ENCODE measurements at regions not wholly inside any gene's neighbourhood (a gene's known extent, or its start where the extent isn't known, plus 50 kb on each side); places are given as distances from the start of the nearest gene placed in this dataset.
"Not testable (repeated sequence)": the region's sequence is repeated elsewhere in the genome, so short reads cannot be mapped to it uniquely, and the experiment has no call there.

DNA sequence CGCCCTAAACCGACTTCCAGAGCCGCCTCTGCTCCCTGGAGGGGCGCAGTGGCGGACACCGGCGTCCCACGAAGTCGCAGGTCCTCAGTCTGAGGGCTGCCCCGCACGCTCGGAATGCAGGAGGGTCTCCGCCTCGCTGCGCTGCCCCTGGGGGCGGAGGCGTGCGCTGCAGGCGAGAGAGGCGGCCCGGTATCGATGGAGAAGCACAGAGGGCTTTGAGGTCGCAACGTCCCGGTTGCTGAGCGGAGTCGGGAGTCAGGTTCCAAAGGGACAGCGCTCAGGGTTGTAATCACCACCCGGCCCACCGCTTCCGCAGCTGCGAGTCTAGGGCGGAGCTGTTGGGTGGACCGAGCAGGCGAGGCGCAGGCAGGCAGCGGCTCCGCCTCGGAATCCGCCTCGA, 131.0 kb downstream of the POTEM start:
- H3K4me3 Mint-ChIP-seq, H3K9me3 Mint-ChIP-seq, DNase-seq, ATAC-seq, H3K27ac Mint-ChIP-seq, H3K27me3 Mint-ChIP-seq, H3K4me1 Mint-ChIP-seq: not testable (repeated sequence)

- not testable (repeated sequence) for H3K9me3 Mint-ChIP-seq, H3K4me3 Mint-ChIP-seq, H3K27me3 Mint-ChIP-seq, H3K4me1 Mint-ChIP-seq, H3K27ac Mint-ChIP-seq
- DNase-seq (peak in 1 of 2 donors; percentile 9), ATAC-seq (peak; percentile 39)
Measured at GRCh38 chr14:19098732-19099131, 131.5 kb downstream of the POTEM start.

DNA sequence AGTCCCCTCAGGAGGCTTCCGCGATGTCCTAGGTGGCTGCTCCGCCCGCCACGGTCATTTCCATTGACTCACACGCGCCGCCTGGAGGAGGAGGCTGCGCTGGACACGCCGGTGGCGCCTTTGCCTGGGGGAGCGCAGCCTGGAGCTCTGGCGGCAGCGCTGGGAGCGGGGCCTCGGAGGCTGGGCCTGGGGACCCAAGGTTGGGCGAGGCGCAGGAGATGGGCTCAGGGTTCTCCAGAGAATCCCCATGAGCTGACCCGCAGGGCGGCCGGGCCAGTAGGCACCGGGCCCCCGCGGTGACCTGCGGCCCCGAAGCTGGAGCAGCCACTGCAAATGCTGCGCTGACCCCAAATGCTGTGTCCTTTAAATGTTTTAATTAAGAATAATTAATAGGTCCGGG, 132.1 kb downstream of the POTEM start:
- H3K27ac Mint-ChIP-seq, H3K4me1 Mint-ChIP-seq, H3K27me3 Mint-ChIP-seq, DNase-seq, H3K9me3 Mint-ChIP-seq, H3K4me3 Mint-ChIP-seq: not testable (repeated sequence)
- ATAC-seq = peak; percentile 22

DNA sequence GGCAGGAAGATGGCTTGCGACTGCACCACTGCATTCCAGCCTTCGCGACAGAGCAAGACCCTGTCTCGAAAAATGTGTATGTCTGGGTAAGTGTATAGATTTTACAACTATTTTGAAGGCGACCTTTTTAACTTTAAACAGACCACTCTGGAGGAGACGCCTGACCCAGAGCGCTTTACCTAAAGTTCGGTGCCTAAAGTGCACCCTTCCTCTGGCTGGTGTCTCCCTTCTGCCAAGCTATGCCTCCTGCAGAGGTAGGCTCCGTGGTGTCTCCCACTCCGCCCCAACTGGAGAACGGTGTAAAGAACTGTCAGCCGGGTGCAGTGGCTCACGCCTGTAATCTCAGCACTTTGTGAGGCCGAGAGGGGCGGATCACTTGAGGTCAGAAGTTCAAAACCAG, 132.7 kb downstream of the POTEM start:
- H3K4me3 Mint-ChIP-seq, H3K27ac Mint-ChIP-seq, H3K4me1 Mint-ChIP-seq, DNase-seq, H3K9me3 Mint-ChIP-seq, H3K27me3 Mint-ChIP-seq, ATAC-seq: not testable (repeated sequence)

DNA sequence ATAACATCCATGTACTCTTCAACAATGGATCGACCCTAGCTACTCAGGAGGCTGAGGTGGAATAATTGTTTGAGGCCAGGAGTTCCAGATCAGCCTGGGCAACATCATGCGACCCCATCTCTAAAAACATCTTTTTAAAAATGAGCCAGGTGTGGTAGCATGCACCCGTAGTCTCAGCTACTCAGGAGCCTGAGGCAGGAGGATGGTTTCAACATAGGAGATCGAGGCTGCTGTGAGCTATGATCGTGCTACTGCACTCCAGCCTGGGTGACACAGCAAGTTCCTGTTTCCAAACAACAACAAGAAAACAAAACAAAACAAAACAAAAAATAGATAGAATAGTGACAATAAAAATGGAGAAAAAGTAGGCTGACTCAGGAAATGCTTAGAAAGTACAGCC, 138.3 kb downstream of the POTEM start:
- peak; percentile 37 for ATAC-seq

GRCh38 chr14:19109887-19110286, 142.7 kb downstream of the POTEM start:
- H3K4me3 Mint-ChIP-seq, H3K4me1 Mint-ChIP-seq, ATAC-seq: not testable (repeated sequence)

More for the DNA sequence above, 138.3 kb downstream of the POTEM start:
- DNase-seq, H3K27me3 Mint-ChIP-seq, H3K4me3 Mint-ChIP-seq, H3K4me1 Mint-ChIP-seq, H3K9me3 Mint-ChIP-seq, H3K27ac Mint-ChIP-seq: not testable (repeated sequence)

GRCh38 chr14:19120383-19120782, 153.1 kb downstream of the POTEM start:
- ATAC-seq, H3K27me3 Mint-ChIP-seq, H3K4me1 Mint-ChIP-seq, H3K9me3 Mint-ChIP-seq, DNase-seq, H3K27ac Mint-ChIP-seq, H3K4me3 Mint-ChIP-seq: not testable (repeated sequence)

More at GRCh38 chr14:19109887-19110286, 142.7 kb downstream of the POTEM start:
- not testable (repeated sequence) for H3K27me3 Mint-ChIP-seq, H3K9me3 Mint-ChIP-seq, H3K27ac Mint-ChIP-seq, DNase-seq

GRCh38 chr14:19126269-19127051, 159.2 kb downstream of the POTEM start:
- not testable (repeated sequence) for H3K4me1 Mint-ChIP-seq, H3K27ac Mint-ChIP-seq

GRCh38 chr14:19127664-19128435, 160.6 kb downstream of the POTEM start:
- H3K27ac Mint-ChIP-seq, ATAC-seq, DNase-seq, H3K27me3 Mint-ChIP-seq, H3K9me3 Mint-ChIP-seq, H3K4me1 Mint-ChIP-seq, H3K4me3 Mint-ChIP-seq: not testable (repeated sequence)

More at GRCh38 chr14:19126269-19127051, 159.2 kb downstream of the POTEM start:
- DNase-seq, H3K27me3 Mint-ChIP-seq, H3K9me3 Mint-ChIP-seq, H3K4me3 Mint-ChIP-seq, ATAC-seq: not testable (repeated sequence)

- H3K4me1 Mint-ChIP-seq, H3K27me3 Mint-ChIP-seq, H3K4me3 Mint-ChIP-seq, DNase-seq, H3K9me3 Mint-ChIP-seq, H3K27ac Mint-ChIP-seq: not testable (repeated sequence)
- ATAC-seq = peak; percentile 72
Measured at GRCh38 chr14:19131553-19131952, 164.3 kb downstream of the POTEM start.

GRCh38 chr14:19132013-19132835, 165.0 kb downstream of the POTEM start:
- H3K27me3 Mint-ChIP-seq, H3K4me1 Mint-ChIP-seq, DNase-seq, ATAC-seq, H3K4me3 Mint-ChIP-seq, H3K27ac Mint-ChIP-seq, H3K9me3 Mint-ChIP-seq: not testable (repeated sequence)

GRCh38 chr14:19132836-19133120, 165.5 kb downstream of the POTEM start:
- not testable (repeated sequence) for H3K4me3 Mint-ChIP-seq, H3K4me1 Mint-ChIP-seq, H3K27ac Mint-ChIP-seq, ATAC-seq, H3K27me3 Mint-ChIP-seq, H3K9me3 Mint-ChIP-seq, DNase-seq

DNA sequence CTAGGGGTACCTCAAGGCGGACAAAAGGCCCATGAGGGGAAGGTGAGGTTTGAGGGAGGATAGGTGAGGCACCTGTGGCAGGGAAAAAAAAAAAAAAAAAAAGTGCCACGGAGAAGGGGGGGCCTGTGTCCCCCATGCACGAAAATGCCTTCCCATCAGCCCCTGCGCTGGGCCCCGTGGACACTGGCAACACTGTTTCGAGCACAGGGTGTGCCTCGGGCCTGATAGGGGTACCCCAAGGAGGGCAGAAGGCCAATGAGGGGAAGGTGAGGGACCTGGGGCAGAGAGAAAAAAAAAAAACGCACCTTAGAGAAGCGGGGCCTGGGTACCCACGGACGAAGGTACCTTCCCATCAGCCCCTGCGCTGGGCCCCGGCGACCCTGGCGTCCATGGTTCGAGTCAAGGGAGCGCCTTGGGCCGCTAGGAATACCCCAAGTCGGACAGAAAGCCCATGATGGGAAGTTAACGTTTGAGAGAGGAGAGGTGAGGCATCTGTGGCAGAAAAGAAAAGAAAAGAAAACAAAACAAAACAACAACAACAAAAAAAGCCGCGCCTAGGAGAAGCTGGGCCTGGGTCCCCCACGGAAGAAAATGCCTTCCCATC, 190.0 kb downstream of the POTEM start:
- not testable (repeated sequence) for DNase-seq, H3K27ac Mint-ChIP-seq, ATAC-seq

GRCh38 chr14:19158012-19158411, 190.8 kb downstream of the POTEM start:
- H3K9me3 Mint-ChIP-seq, H3K27ac Mint-ChIP-seq: not testable (repeated sequence)

More for the DNA sequence above, 190.0 kb downstream of the POTEM start:
- H3K4me3 Mint-ChIP-seq, H3K4me1 Mint-ChIP-seq, H3K9me3 Mint-ChIP-seq, H3K27me3 Mint-ChIP-seq: not testable (repeated sequence)

DNA sequence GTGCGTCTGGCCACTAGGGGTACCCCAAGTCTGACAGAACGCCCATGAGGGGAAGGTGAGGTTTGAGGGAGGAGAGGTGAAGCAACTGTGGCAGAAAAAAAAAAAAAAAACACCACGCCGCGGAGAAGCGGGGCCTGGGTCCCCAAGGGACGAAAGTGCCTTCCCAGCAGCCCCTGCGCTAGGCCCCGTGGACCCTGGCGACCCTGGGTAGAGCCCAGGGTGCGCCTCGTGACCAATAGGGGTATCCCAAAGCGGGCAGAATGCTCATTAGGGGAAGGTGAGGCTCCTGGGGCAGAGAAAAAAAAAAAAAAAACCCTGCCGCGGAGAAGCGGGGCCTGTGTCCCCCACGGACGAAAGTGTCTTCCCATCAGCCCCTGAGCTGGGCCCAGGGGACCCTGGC, 191.4 kb downstream of the POTEM start:
- not testable (repeated sequence) for H3K9me3 Mint-ChIP-seq

More at GRCh38 chr14:19158012-19158411, 190.8 kb downstream of the POTEM start:
- not testable (repeated sequence) for H3K4me1 Mint-ChIP-seq, DNase-seq, ATAC-seq, H3K4me3 Mint-ChIP-seq, H3K27me3 Mint-ChIP-seq

More for the DNA sequence above, 191.4 kb downstream of the POTEM start:
- H3K27me3 Mint-ChIP-seq, H3K4me3 Mint-ChIP-seq, ATAC-seq, H3K27ac Mint-ChIP-seq, H3K4me1 Mint-ChIP-seq, DNase-seq: not testable (repeated sequence)

All from stimulated activated naive CD8-positive, alpha-beta T cell treated with anti-CD3 and anti-CD28 coated beads, Interleukin-15, amount 100 ng/mL, for 72 hours (primary cell).